Stomach (tissue), 8 donors: ENCODE measurements at regions not wholly inside any gene's neighbourhood (a gene's known extent, or its start where the extent isn't known, plus 50 kb on each side); places are given as distances from the start of the nearest gene placed in this dataset.
"Not testable (repeated sequence)": the region's sequence is repeated elsewhere in the genome, so short reads cannot be mapped to it uniquely, and the experiment has no call there.

Source experiments
- DNase-seq, 2 donors: peaks; one replicate each; pipeline versions ENCODE4 v3.0.0 to v3.0.0-alpha.2; 2013 to 2019
- H3K27ac ChIP-seq, 5 donors: fragments of 200-600 bp in 4 of 5; sonication (generic) in 4 of 5; one replicate each; pipeline ENCODE4 v1.5.1; 2013 to 2019; ENCODE audit warnings: mild to moderate bottlenecking in 1 of 5, moderate library complexity in 1 of 5
- H3K27me3 ChIP-seq, 3 donors: fragments of 200-600 bp; sonication (generic); one replicate each; pipeline ENCODE4 v1.5.1; 2017 to 2019; ENCODE audit warnings: mixed run types in 1 of 3
- H3K36me3 ChIP-seq, 4 donors: fragments of 200-600 bp; sonication (generic); 1 replicate in 3 of 4; 2 replicates in 1 of 4; pipeline ENCODE4 v1.5.1; 2016 to 2019
- H3K4me1 ChIP-seq, 4 donors: fragments of 200-600 bp; sonication (generic); one replicate each; pipeline ENCODE4 v1.5.1; 2016 to 2019
- H3K4me3 ChIP-seq, 4 donors: fragments of 200-600 bp; sonication (generic) in 3 of 4; one replicate each; pipeline ENCODE4 v1.5.1; 2016 to 2019; ENCODE audit warnings: mild to moderate bottlenecking in 1 of 4
- H3K9me3 ChIP-seq, 4 donors: fragments of 200-600 bp; sonication (generic); one replicate each; pipeline ENCODE4 v1.5.1; 2016 to 2019
- EP300 ChIP-seq: sonication (generic); formaldehyde crosslinking; IDR thresholded peaks from one replicate; pipeline ENCODE4 v1.6.1; 2017; ENCODE audit warnings: antibody characterized with exemption
- POLR2A ChIP-seq, 4 donors: fragments of 450-650 bp; IDR thresholded peaks; one replicate each; pipeline ENCODE4 v1.6.1; 2016; ENCODE audit warnings: antibody characterized with exemption in 4 of 4, control low read depth in 2 of 4, mild to moderate bottlenecking in 1 of 4, moderate library complexity in 1 of 4
- POLR2AphosphoS5 ChIP-seq, 3 donors: sonication (generic); formaldehyde crosslinking; IDR thresholded peaks; one replicate each; pipeline ENCODE4 v1.6.1; 2016; ENCODE audit warnings: antibody characterized with exemption in 3 of 3
- WGBS, 5 donors: extraction: QIAGEN DNeasy Blood & Tissue Kit in 3 of 5; methylation state at CpG; one replicate each; pipeline versions ENCODE4 v1.1.5 to v1.1.7; 2013 to 2018; 5-methylcytosine and 5-hydroxymethylcytosine counted together
- intact Hi-C: fragments of 100-400 bp; cut with DNase I; formaldehyde crosslinking; loops from one replicate; pipeline ENCODE4 v1.15.1; 2023; ENCODE audit warnings: low total_unique reads
- TF ChIP-seq, protein P1 (sequence below), 7 experiments: fragments of 450-650 bp in 4 of 7; fragments of 200-600 bp in 3 of 7; sonication (generic) in 3 of 7; IDR thresholded peaks; one replicate each; pipeline ENCODE4 v1.5.1; 2016 to 2019; ENCODE audit warnings: antibody characterized with exemption in 7 of 7, control low read depth in 2 of 7, mild to moderate bottlenecking in 1 of 7
- donor health status: healthy with polysubstance abuse.
- donor health status: Bipolar disorder and iron deficiency.
- donor health status: healthy.

DNA sequence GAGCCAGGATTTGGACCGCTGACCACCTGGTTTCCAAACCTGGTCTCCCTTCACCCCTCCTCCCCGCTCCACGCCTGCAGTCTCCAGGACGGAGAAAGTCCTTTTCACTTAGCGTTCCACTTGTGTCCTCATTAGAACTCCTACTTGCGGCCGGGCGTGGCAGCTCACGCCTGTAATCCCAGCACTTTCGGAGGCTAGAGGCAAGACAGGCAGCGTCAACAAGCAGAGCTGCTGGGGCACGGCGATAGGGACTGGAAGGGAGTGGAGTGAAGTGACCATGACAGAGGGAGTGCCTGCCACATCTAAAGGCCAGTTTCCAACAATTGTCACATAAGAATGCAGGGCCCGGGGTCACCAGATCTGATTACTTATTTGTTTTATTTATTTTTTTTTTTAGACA is 132.5 kb upstream of the NCOR2 start:
- Histone ChIP-seq H3K9me3 (no peaks in the 10 kb centered on the region), H3K27ac (peak overlapping the region; percentile 54 to 83 (median 80)), H3K4me3 (no peak overlapping the region), H3K27me3 (no peaks in the 10 kb centered on the region), H3K4me1 (peaks cover 31 to 68% (median 45%) of the 10 kb centered on the region in 4 donors), H3K36me3 (no peaks in the 10 kb centered on the region)
- intact Hi-C loops = no loop called here
- peak; percentile 56 to 66 for DNase-seq
- whole genome bisulfite sequencing, 5 donors = 33 to 54% (median 50%) methylated on average over 13 to 14 of the region's 14 CpGs
- TF ChIP-seq POLR2AphosphoS5 (IDR thresholded peaks at IDR 0.05) = peak in 1 of 3 donors; percentile 44
- TF ChIP-seq, protein P1, sequence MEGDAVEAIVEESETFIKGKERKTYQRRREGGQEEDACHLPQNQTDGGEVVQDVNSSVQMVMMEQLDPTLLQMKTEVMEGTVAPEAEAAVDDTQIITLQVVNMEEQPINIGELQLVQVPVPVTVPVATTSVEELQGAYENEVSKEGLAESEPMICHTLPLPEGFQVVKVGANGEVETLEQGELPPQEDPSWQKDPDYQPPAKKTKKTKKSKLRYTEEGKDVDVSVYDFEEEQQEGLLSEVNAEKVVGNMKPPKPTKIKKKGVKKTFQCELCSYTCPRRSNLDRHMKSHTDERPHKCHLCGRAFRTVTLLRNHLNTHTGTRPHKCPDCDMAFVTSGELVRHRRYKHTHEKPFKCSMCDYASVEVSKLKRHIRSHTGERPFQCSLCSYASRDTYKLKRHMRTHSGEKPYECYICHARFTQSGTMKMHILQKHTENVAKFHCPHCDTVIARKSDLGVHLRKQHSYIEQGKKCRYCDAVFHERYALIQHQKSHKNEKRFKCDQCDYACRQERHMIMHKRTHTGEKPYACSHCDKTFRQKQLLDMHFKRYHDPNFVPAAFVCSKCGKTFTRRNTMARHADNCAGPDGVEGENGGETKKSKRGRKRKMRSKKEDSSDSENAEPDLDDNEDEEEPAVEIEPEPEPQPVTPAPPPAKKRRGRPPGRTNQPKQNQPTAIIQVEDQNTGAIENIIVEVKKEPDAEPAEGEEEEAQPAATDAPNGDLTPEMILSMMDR (IDR thresholded peaks at IDR 0.05) = no peak
- no peak for TF ChIP-seq POLR2A (IDR thresholded peaks at IDR 0.05)
- TF ChIP-seq EP300 = no peak

DNA sequence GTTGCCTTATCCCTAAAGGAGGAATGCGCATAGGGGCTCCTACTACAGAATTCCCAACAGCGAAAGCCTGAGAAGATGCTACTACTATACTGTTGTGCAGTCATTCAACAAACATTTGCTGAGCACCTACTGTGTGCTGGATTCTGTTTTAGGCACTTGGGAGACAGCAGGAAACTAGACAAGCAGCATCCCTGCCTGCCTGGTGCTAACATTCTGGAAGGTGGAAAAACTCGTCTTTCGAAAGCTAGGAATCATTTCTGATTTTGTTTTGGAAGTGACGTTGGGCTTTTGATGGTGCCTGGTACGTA is 131.5 kb upstream of the NCOR2 start:
- intact Hi-C loops = no loop called here
- Histone ChIP-seq H3K27me3 (no peaks in the 10 kb centered on the region), H3K9me3 (no peaks in the 10 kb centered on the region), H3K4me3 (no peak overlapping the region), H3K27ac (peak overlapping the region; percentile 41 to 83 (median 80)), H3K4me1 (peaks cover 31 to 77% (median 45%) of the 10 kb centered on the region in 4 donors), H3K36me3 (no peaks in the 10 kb centered on the region)
- TF ChIP-seq, protein P1 (IDR thresholded peaks at IDR 0.05) = no peak
- TF ChIP-seq EP300 = no peak
- TF ChIP-seq POLR2A (IDR thresholded peaks at IDR 0.05) = no peak
- TF ChIP-seq POLR2AphosphoS5 (IDR thresholded peaks at IDR 0.05) = no peak
- 50 to 72% (median 54%) methylated on average over 6 of the region's 6 CpGs for WGBS, 5 donors
- DNase-seq = no peak

DNA sequence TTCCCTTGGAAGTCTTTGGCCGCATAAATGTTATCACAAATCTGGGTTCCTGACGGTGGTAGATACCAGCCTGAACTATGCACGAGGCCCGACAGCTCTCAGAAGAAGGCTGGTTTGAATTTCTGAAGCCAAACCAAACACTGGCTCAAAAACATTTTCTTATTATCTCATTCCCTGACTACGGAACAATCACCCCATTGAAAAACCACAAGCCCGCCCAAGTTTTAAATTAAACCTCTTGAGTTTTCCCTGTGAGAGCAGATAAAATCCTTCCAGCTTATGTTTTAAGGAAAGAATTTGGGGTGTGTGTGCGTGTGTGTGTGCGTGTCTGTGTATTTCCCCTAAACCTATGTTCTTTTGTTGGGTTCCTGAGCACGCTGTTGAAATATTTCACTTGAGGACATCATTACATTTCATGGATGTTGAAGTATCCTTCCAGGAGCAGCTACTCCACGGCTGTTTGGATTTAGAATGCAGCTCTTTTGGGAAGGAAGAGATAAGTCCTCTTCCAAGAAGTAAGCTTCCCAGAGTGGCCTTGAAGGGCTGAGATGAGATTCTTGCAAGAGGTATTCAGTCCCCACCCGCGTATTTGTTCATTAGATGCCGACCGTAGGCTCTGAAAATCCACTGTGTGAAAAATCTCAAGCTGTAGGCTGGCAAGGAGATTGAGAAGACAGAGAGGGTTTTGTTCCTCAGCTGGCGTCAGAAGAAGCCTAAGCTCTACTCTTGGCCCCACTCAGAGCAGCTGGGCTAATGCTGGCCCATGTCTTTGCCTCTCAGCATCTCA is 131.0 kb upstream of the NCOR2 start:
- H3K4me3 ChIP-seq = no peak overlapping the region
- peak; percentile 56 to 68 for DNase-seq
- no peaks in the 10 kb centered on the region for H3K9me3 ChIP-seq
- WGBS, 5 donors = 25 to 46% (median 30%) methylated on average over 15 of the region's 15 CpGs
- intact Hi-C loops = no loop called here
- H3K27ac ChIP-seq = peak overlapping the region; percentile 41 to 83 (median 80)
- H3K27me3 ChIP-seq = no peaks in the 10 kb centered on the region
- H3K36me3 ChIP-seq = no peaks in the 10 kb centered on the region
- H3K4me1 ChIP-seq = peaks cover 31 to 79% (median 45%) of the 10 kb centered on the region in 4 donors
- TF ChIP-seq, protein P1 (IDR thresholded peaks at IDR 0.05) = no peak
- TF ChIP-seq POLR2AphosphoS5 (IDR thresholded peaks at IDR 0.05) (no peak), EP300 (no peak), POLR2A (IDR thresholded peaks at IDR 0.05) (no peak)

DNA sequence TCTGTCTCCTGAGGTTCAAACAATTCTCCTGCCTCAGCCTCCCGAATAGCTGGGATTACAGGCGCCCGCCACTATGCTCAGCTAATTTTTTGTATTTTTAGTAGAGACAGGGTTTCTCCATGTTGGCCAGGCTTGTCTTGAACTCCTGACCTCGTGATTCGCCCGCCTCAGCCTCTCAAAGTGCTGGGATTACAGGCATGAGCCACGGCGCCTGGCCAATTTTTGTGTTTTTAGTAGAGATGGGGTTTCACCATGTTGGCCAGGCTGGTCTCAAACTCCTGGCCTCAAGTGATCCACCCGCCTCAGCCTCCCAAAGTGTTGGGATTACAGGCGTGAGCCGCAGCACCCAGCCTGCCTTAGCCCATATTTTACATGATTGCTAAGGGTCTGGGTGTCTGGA is 130.3 kb upstream of the NCOR2 start:
- H3K27ac ChIP-seq = peak overlapping the region; percentile 28 to 83 (median 80)

More for the DNA sequence above, 130.3 kb upstream of the NCOR2 start:
- H3K4me3 ChIP-seq, H3K36me3 ChIP-seq, H3K9me3 ChIP-seq, DNase-seq, intact Hi-C loops, H3K27me3 ChIP-seq: not testable (repeated sequence)
- WGBS, 5 donors = 43 to 68% (median 55%) methylated on average over 5 to 11 of the region's 11 CpGs
- peaks cover 31 to 86% (median 45%) of the 10 kb centered on the region in 4 donors for H3K4me1 ChIP-seq
